ENCODE measurements at regions not wholly inside any gene's neighbourhood (a gene's known extent, or its start where the extent isn't known, plus 50 kb on each side); places are given as distances from the start of the nearest gene placed in this dataset.

DNA sequence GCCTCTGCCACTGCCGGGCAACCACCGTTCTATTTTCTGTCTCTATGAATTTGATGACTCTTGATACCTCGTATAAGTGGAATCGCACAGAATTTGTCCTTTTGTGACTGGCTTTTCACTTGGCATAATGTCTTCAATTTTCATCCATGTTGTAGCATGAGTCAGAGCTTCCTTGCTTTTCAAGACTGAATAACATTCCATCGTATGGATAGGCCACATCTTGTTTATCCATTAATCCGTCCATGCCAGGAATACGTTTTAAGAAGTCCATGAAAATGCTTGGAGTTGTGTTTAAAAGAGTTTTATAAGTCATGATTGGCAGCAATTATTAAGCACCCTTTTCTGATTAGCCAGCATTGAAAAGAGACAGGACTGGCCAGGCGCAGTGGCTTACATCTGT lies 53.6 kb upstream of the CLDN10 start:
- Histone ChIP-seq H3K4me3 (no peak overlapping the region), H3K27ac (no peak overlapping the region), H3K9me3 (no peaks in the 10 kb centered on the region), H3K36me3 (no peaks in the 10 kb centered on the region), H3K27me3 (no peaks in the 10 kb centered on the region), H3K4me1 (no peaks in the 10 kb centered on the region)
- no peak for TF ChIP-seq POLR2A (IDR thresholded peaks at IDR 0.05)
- 64% methylated on average over 8 of the region's 8 CpGs for WGBS (ENCODE audit: insufficient coverage, low coverage, low lambda C conversion rate, missing lambda C conversion rate)
- intact Hi-C loops (cut with DNase I): no loop called here
- ATAC-seq: no peak
- DNase-seq: no peak

DNA sequence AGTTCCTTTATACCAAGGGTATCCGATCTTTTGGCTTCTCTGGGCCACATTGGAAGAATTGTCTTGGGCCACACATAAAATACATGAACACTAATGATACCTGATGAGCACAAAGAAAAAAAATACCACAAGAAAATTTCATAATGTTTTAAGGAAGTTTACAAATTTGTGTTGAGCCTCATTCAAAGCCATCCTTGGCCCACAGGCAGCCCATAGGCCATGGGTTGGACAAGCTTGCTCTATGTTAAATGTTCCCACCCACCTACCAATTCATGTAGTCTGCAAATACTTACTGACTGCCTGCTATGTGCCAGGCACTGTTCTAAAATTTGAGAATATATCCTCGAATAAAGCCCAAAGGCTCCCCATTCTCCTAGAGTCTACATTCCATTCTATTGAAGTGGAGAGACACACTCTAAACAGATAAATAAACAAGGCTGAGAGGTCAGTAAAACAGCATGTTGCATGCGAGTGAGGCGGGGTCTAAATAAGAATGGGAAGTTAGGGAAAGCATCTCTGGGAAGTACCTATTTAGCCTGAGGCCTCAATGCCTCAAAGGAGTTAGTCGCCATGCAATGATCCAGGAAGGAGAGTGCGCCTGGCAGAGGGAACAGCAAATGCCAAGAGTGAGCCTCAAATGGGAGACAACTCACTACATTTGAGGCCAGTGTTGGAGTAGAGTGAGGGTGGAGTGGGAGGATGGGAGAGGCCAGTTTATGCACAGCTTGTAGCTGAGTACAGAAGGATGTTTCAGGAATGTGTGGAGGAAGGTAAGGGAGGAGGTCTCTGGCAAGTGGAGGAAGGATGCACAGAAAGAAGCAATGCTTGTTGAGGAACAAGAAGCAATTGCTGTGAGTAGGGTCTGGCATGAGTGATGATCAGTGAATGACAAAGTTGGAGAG lies 52.5 kb upstream of the CLDN10 start:
- no peak for ATAC-seq
- Histone ChIP-seq H3K9me3 (no peaks in the 10 kb centered on the region), H3K27me3 (no peaks in the 10 kb centered on the region), H3K27ac (no peak overlapping the region), H3K4me1 (no peaks in the 10 kb centered on the region), H3K36me3 (no peaks in the 10 kb centered on the region), H3K4me3 (no peak overlapping the region)
- WGBS (ENCODE audit: insufficient coverage, low coverage, low lambda C conversion rate, missing lambda C conversion rate): 65% methylated on average over 5 of the region's 6 CpGs
- TF ChIP-seq, protein P1, sequence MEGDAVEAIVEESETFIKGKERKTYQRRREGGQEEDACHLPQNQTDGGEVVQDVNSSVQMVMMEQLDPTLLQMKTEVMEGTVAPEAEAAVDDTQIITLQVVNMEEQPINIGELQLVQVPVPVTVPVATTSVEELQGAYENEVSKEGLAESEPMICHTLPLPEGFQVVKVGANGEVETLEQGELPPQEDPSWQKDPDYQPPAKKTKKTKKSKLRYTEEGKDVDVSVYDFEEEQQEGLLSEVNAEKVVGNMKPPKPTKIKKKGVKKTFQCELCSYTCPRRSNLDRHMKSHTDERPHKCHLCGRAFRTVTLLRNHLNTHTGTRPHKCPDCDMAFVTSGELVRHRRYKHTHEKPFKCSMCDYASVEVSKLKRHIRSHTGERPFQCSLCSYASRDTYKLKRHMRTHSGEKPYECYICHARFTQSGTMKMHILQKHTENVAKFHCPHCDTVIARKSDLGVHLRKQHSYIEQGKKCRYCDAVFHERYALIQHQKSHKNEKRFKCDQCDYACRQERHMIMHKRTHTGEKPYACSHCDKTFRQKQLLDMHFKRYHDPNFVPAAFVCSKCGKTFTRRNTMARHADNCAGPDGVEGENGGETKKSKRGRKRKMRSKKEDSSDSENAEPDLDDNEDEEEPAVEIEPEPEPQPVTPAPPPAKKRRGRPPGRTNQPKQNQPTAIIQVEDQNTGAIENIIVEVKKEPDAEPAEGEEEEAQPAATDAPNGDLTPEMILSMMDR (IDR thresholded peaks at IDR 0.05): no peak
- no peak for TF ChIP-seq POLR2A (IDR thresholded peaks at IDR 0.05)
- intact Hi-C loops (cut with DNase I): no loop called here
- no peak for DNase-seq

DNA sequence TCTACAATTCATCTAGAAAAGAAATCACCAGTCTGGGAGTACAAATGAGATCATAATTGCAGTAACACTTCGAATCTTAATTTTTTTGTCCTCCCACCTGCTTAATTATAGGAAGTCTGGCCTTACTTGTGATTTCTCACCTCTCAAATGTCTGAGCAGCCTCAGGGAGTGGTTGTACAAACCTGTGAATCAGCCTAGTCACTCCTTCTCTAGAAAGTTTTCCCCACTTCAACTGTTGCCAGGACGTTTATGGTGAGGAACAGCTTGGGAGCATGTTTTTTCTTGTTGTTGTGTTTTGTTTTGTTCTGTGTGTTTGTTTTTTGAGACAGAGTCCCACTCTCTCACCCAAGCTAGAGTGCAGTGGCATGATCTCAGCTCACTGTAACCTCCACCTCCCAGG lies 50.3 kb upstream of the CLDN10 start:
- intact Hi-C loops (cut with DNase I): no loop called here
- ATAC-seq (no peak), DNase-seq (no peak)
- Histone ChIP-seq H3K27me3 (no peaks in the 10 kb centered on the region), H3K27ac (no peak overlapping the region), H3K36me3 (no peaks in the 10 kb centered on the region), H3K4me1 (no peaks in the 10 kb centered on the region), H3K4me3 (no peak overlapping the region), H3K9me3 (no peaks in the 10 kb centered on the region)
- TF ChIP-seq, protein P1 (IDR thresholded peaks at IDR 0.05): no peak
- TF ChIP-seq POLR2A (IDR thresholded peaks at IDR 0.05): no peak
- 40% methylated on average over 1 of the region's 2 CpGs for WGBS (ENCODE audit: insufficient coverage, low coverage, low lambda C conversion rate, missing lambda C conversion rate)

All from right lobe of liver (tissue), 6 donors.